Astrocyte (in vitro differentiated cells and primary cell): ENCODE measurements at regions not wholly inside any gene's neighbourhood (a gene's known extent, or its start where the extent isn't known, plus 50 kb on each side); places are given as distances from the start of the nearest gene placed in this dataset.

Source experiments
- DNase-seq: peaks from one replicate; pipeline ENCODE4 v3.0.0-alpha.2; 2010; ENCODE audit warnings: low read depth
- FAIRE-seq: peaks from 2 replicates; lab custom pipeline; 2011; peaks lifted over from hg19 to GRCh38; lab: Jason Lieb, UNC
- H2AFZ ChIP-seq: 2 replicates; pipeline ENCODE4 v1.6.0; 2012; ENCODE audit warnings: low read depth, low read length, inconsistent platforms
- H3K27ac ChIP-seq: 2 replicates; pipeline ENCODE4 v1.5.1; 2011; ENCODE audit warnings: low read depth, low read length, inconsistent platforms
- H3K27me3 ChIP-seq: 2 replicates; pipeline ENCODE4 v1.6.0; 2011; ENCODE audit warnings: low read length, inconsistent platforms; ENCODE audit not compliant: insufficient read depth
- H3K36me3 ChIP-seq: 2 replicates; pipeline ENCODE4 v1.5.1; 2011; ENCODE audit warnings: low read length, inconsistent platforms; ENCODE audit not compliant: insufficient read depth
- H3K4me1 ChIP-seq: 2 replicates; pipeline ENCODE4 v1.5.1; 2011; ENCODE audit warnings: low read length, inconsistent platforms; ENCODE audit not compliant: insufficient read depth
- H3K4me2 ChIP-seq: 2 replicates; pipeline ENCODE4 v1.6.0; 2012; ENCODE audit warnings: low read length, inconsistent platforms
- H3K4me3 ChIP-seq: 2 replicates; pipeline ENCODE4 v1.5.1; 2011; ENCODE audit warnings: low read depth, mild to moderate bottlenecking, low read length, inconsistent platforms; ENCODE audit not compliant: insufficient read depth
- H3K79me2 ChIP-seq: 2 replicates; pipeline ENCODE4 v1.6.0; 2012; ENCODE audit warnings: mild to moderate bottlenecking, low read length, inconsistent platforms; ENCODE audit not compliant: insufficient read depth
- H3K9ac ChIP-seq: 2 replicates; pipeline ENCODE4 v1.6.0; 2012; ENCODE audit warnings: mild to moderate bottlenecking, low read length, inconsistent platforms
- H3K9me3 ChIP-seq: 2 replicates; pipeline ENCODE4 v1.5.1; 2012; ENCODE audit warnings: low read depth, mild to moderate bottlenecking, low read length, inconsistent platforms; ENCODE audit not compliant: insufficient read depth
- H4K20me1 ChIP-seq: 2 replicates; pipeline ENCODE4 v1.6.0; 2012; ENCODE audit warnings: low read length, inconsistent platforms; ENCODE audit not compliant: insufficient read depth
- H3K27ac Mint-ChIP-seq: one replicate; pipeline ENCODE4 v1.8.0; 2021; ENCODE audit warnings: mild to moderate bottlenecking, mixed read lengths; ENCODE audit not compliant: unreplicated experiment
- H3K27me3 Mint-ChIP-seq: one replicate; pipeline ENCODE4 v1.8.0; 2021; ENCODE audit warnings: low read depth, mixed read lengths; ENCODE audit not compliant: unreplicated experiment
- H3K36me3 Mint-ChIP-seq: one replicate; pipeline ENCODE4 v1.8.0; 2021; ENCODE audit warnings: low read depth, mixed read lengths; ENCODE audit not compliant: unreplicated experiment
- H3K4me1 Mint-ChIP-seq: one replicate; pipeline ENCODE4 v1.8.0; 2021; ENCODE audit warnings: low read depth, mixed read lengths; ENCODE audit not compliant: unreplicated experiment
- H3K4me3 Mint-ChIP-seq: one replicate; pipeline ENCODE4 v1.8.0; 2021; ENCODE audit warnings: mild to moderate bottlenecking, moderate library complexity, mixed read lengths; ENCODE audit not compliant: unreplicated experiment
- H3K9me3 Mint-ChIP-seq: one replicate; pipeline ENCODE4 v1.8.0; 2021; ENCODE audit warnings: mild to moderate bottlenecking, mixed read lengths; ENCODE audit not compliant: unreplicated experiment
- EZH2 ChIP-seq: IDR thresholded peaks from 2 replicates; pipeline ENCODE4 v1.6.1; 2012; ENCODE audit warnings: mild to moderate bottlenecking, low read length, inconsistent platforms; ENCODE audit not compliant: insufficient read depth
- TF ChIP-seq, protein P1 (sequence below): IDR thresholded peaks from 2 replicates; pipeline ENCODE4 v1.5.1; 2011; ENCODE audit warnings: low read depth, mild to moderate bottlenecking, inconsistent platforms, low read length, moderate library complexity; ENCODE audit not compliant: insufficient read depth

GRCh38 chr10:125411724-125412123 lies 251.4 kb upstream of the CTBP2 start:
- Mint-ChIP-seq H3K27me3 (peaks cover 15% of the 10 kb centered on the region), H3K27ac (peak overlapping the region; percentile 77), H3K4me1 (peaks cover 6% of the 10 kb centered on the region), H3K9me3 (peaks cover 11% of the 10 kb centered on the region), H3K4me3 (no peak overlapping the region), H3K36me3 (no peaks in the 10 kb centered on the region)
- TF ChIP-seq, protein P1, sequence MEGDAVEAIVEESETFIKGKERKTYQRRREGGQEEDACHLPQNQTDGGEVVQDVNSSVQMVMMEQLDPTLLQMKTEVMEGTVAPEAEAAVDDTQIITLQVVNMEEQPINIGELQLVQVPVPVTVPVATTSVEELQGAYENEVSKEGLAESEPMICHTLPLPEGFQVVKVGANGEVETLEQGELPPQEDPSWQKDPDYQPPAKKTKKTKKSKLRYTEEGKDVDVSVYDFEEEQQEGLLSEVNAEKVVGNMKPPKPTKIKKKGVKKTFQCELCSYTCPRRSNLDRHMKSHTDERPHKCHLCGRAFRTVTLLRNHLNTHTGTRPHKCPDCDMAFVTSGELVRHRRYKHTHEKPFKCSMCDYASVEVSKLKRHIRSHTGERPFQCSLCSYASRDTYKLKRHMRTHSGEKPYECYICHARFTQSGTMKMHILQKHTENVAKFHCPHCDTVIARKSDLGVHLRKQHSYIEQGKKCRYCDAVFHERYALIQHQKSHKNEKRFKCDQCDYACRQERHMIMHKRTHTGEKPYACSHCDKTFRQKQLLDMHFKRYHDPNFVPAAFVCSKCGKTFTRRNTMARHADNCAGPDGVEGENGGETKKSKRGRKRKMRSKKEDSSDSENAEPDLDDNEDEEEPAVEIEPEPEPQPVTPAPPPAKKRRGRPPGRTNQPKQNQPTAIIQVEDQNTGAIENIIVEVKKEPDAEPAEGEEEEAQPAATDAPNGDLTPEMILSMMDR = no peak
- TF ChIP-seq EZH2 = no peak
- peak; percentile 79 for FAIRE-seq
- no peaks in the 10 kb centered on the region for H3K79me2 ChIP-seq
- H3K36me3 ChIP-seq = no peaks in the 10 kb centered on the region
- H3K4me1 ChIP-seq = peaks cover 15% of the 10 kb centered on the region
- peak; percentile 91 for DNase-seq
- no peaks in the 10 kb centered on the region for H4K20me1 ChIP-seq
- no peak overlapping the region for H3K4me3 ChIP-seq
- peak overlapping the region; percentile 34 for H3K4me2 ChIP-seq
- no peak overlapping the region for H3K27ac ChIP-seq
- H2AFZ ChIP-seq = no peak overlapping the region
- H3K27me3 ChIP-seq = no peaks in the 10 kb centered on the region
- H3K9me3 ChIP-seq = no peaks in the 10 kb centered on the region
- no peak overlapping the region for H3K9ac ChIP-seq

GRCh38 chr10:125409756-125410155 lies 249.4 kb upstream of the CTBP2 start:
- no peaks in the 10 kb centered on the region for H3K27me3 ChIP-seq
- H3K36me3 ChIP-seq = no peaks in the 10 kb centered on the region
- no peak for FAIRE-seq
- no peak overlapping the region for H3K4me3 ChIP-seq
- no peak for TF ChIP-seq EZH2
- TF ChIP-seq, protein P1 = no peak
- H3K27ac ChIP-seq = no peak overlapping the region
- H3K9ac ChIP-seq = no peak overlapping the region
- Mint-ChIP-seq H3K9me3 (peaks cover 11% of the 10 kb centered on the region), H3K4me3 (no peak overlapping the region), H3K36me3 (no peaks in the 10 kb centered on the region), H3K27me3 (peaks cover 9% of the 10 kb centered on the region), H3K4me1 (peaks cover 6% of the 10 kb centered on the region), H3K27ac (no peak overlapping the region)
- no peak overlapping the region for H3K4me2 ChIP-seq
- H3K9me3 ChIP-seq = no peaks in the 10 kb centered on the region
- no peaks in the 10 kb centered on the region for H3K79me2 ChIP-seq
- DNase-seq = no peak
- H3K4me1 ChIP-seq = peaks cover 12% of the 10 kb centered on the region
- no peaks in the 10 kb centered on the region for H4K20me1 ChIP-seq
- peak overlapping the region; percentile 10 for H2AFZ ChIP-seq

DNA sequence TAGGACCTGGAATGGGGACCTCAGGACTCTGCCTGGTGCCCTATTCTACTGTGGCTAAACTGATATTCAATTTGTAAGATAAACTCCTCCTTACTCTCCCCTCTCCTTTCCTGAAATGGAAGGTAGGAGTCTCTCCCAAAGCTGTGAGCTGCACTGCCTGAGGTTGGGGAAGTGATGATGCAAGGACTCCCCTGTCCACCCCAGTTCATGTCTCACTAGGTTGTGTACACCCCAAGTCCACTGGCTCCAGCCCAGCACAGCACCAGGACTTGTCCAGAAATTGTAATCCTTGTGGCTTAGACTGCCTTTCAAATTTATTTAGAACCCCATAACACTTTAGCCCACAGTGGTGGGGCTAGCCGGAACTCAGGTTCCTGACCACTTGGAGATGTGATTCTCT lies 247.2 kb upstream of the CTBP2 start:
- H3K4me1 ChIP-seq = peaks cover 9% of the 10 kb centered on the region
- FAIRE-seq (no peak), DNase-seq (no peak)
- peaks cover 13% of the 10 kb centered on the region for H3K9me3 Mint-ChIP-seq
- H3K9me3 ChIP-seq = no peaks in the 10 kb centered on the region
- peaks cover 9% of the 10 kb centered on the region for H3K27me3 Mint-ChIP-seq
- H3K27me3 ChIP-seq = no peaks in the 10 kb centered on the region
- H3K27ac Mint-ChIP-seq = no peak overlapping the region
- H3K4me2 ChIP-seq = no peak overlapping the region
- no peaks in the 10 kb centered on the region for H3K36me3 ChIP-seq
- H3K9ac ChIP-seq = no peak overlapping the region
- no peak overlapping the region for H3K4me3 ChIP-seq
- no peaks in the 10 kb centered on the region for H3K36me3 Mint-ChIP-seq
- H3K27ac ChIP-seq = no peak overlapping the region
- H3K79me2 ChIP-seq = no peaks in the 10 kb centered on the region
- peaks cover 2% of the 10 kb centered on the region for H3K4me1 Mint-ChIP-seq
- no peaks in the 10 kb centered on the region for H4K20me1 ChIP-seq
- no peak for TF ChIP-seq EZH2
- TF ChIP-seq, protein P1 = no peak
- H3K4me3 Mint-ChIP-seq = no peak overlapping the region
- no peak overlapping the region for H2AFZ ChIP-seq
